Progenitor cell of endocrine pancreas (in vitro differentiated cells): ENCODE measurements at regions not wholly inside any gene's neighbourhood (a gene's known extent, or its start where the extent isn't known, plus 50 kb on each side); places are given as distances from the start of the nearest gene placed in this dataset.

Experiments
- DNase-seq: peaks from one replicate; pipeline ENCODE4 v3.0.0; 2021; ENCODE audit warnings: low spot score; ENCODE audit not compliant: unreplicated experiment
- H3K27ac Mint-ChIP-seq: 2 replicates; pipeline ENCODE4 v1.8.0; 2021; ENCODE audit warnings: mild to moderate bottlenecking, moderate library complexity, mixed read lengths
- H3K27me3 Mint-ChIP-seq: 2 replicates; pipeline ENCODE4 v1.8.0; 2021; ENCODE audit warnings: mixed read lengths
- H3K36me3 Mint-ChIP-seq: 2 replicates; pipeline ENCODE4 v1.8.0; 2022; ENCODE audit warnings: mixed read lengths; ENCODE audit not compliant: insufficient read depth
- H3K4me1 Mint-ChIP-seq: 2 replicates; pipeline ENCODE4 v1.8.0; 2021; ENCODE audit warnings: low read depth, mixed read lengths
- H3K4me3 Mint-ChIP-seq: 2 replicates; pipeline ENCODE4 v1.8.0; 2021; ENCODE audit warnings: low read depth, mild to moderate bottlenecking, moderate library complexity, mixed read lengths
- H3K9me3 Mint-ChIP-seq: 2 replicates; pipeline ENCODE4 v1.8.0; 2021; ENCODE audit warnings: low read depth, mixed read lengths
- TF ChIP-seq, protein P1 (sequence below): fragments of 200-600 bp; sonication (generic); IDR thresholded peaks from one replicate; pipeline ENCODE4 v1.5.0; 2021; ENCODE audit warnings: antibody characterized with exemption, mild to moderate bottlenecking; ENCODE audit not compliant: unreplicated experiment

DNA sequence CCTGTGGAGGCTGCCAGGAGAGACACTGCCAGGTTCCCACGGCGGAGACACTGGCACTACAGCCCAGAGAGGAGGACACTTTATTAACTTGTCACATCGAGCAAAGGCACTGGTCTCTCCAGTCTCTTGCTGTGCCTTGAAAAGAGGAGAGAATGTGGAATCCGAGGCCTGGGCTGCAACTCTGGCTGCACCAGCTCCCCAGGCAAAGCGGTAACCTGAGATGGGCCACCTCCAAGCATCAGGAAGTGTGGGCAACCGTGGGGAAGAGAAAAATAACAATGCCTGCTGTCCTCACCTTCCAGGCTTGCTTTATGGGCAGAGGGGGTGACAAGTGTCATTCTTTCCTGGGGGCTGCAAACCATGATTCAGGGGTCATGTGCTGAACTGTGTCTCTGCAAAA, 91.6 kb upstream of the RGMA start:
- Mint-ChIP-seq H3K4me3 (no peak overlapping the region), H3K27ac (no peak overlapping the region)

DNA sequence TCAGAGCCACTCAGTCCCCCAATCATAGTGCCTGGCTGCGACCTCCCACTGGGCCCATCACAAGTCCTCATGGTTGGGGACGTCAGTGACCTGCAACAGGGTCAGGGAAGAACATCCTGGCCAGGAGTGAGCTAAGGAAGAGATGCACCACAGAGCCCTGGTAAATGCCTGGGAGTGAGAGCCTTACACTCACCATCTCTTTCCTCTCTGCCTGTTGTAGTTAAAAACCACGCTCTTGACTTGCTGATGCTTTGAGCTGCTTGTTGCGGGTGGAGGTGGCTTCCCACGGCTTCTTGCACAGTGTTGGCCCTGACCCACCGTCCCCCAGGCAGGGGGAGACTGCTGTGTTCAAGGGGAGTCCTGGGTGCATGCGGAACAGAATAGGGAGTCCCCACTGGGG, 91.1 kb upstream of the RGMA start:
- Mint-ChIP-seq H3K4me3 (no peak overlapping the region), H3K4me1 (no peaks in the 10 kb centered on the region)

More for the DNA sequence above, 91.6 kb upstream of the RGMA start:
- TF ChIP-seq, protein P1, sequence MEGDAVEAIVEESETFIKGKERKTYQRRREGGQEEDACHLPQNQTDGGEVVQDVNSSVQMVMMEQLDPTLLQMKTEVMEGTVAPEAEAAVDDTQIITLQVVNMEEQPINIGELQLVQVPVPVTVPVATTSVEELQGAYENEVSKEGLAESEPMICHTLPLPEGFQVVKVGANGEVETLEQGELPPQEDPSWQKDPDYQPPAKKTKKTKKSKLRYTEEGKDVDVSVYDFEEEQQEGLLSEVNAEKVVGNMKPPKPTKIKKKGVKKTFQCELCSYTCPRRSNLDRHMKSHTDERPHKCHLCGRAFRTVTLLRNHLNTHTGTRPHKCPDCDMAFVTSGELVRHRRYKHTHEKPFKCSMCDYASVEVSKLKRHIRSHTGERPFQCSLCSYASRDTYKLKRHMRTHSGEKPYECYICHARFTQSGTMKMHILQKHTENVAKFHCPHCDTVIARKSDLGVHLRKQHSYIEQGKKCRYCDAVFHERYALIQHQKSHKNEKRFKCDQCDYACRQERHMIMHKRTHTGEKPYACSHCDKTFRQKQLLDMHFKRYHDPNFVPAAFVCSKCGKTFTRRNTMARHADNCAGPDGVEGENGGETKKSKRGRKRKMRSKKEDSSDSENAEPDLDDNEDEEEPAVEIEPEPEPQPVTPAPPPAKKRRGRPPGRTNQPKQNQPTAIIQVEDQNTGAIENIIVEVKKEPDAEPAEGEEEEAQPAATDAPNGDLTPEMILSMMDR = no peak
- H3K4me1 Mint-ChIP-seq = no peaks in the 10 kb centered on the region
- peaks cover 24% of the 10 kb centered on the region for H3K27me3 Mint-ChIP-seq
- DNase-seq = no peak
- no peaks in the 10 kb centered on the region for H3K36me3 Mint-ChIP-seq
- no peaks in the 10 kb centered on the region for H3K9me3 Mint-ChIP-seq

DNA sequence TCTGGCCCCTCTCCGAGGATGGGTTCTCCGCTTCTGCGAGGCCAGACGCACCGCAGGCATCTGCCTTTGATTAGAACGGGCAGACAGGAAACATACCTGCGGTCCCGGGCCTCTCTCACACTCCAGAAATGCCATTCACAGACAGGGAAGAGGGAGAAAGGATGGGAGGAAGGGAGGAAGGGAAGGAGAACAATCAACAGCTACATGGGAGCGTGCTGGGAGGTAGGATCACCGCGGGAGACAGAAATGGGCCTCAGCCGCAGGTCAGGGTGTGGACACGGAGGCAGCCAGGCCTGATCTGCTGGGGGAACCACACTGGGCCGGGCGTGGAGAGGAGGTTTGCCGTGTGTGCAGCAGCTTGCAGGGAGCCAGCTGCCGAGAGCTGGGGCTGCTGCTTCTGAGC, 90.7 kb upstream of the RGMA start:
- H3K4me3 Mint-ChIP-seq = no peak overlapping the region
- no peaks in the 10 kb centered on the region for H3K4me1 Mint-ChIP-seq
- TF ChIP-seq, protein P1 = no peak
- peaks cover 26% of the 10 kb centered on the region for H3K27me3 Mint-ChIP-seq
- no peaks in the 10 kb centered on the region for H3K9me3 Mint-ChIP-seq
- H3K36me3 Mint-ChIP-seq = no peaks in the 10 kb centered on the region
- DNase-seq = no peak
- H3K27ac Mint-ChIP-seq = peak overlapping the region; percentile 73

More for the DNA sequence above, 91.1 kb upstream of the RGMA start:
- H3K27ac Mint-ChIP-seq = no peak overlapping the region
- DNase-seq = no peak
- H3K36me3 Mint-ChIP-seq = no peaks in the 10 kb centered on the region
- H3K9me3 Mint-ChIP-seq = no peaks in the 10 kb centered on the region
- peaks cover 25% of the 10 kb centered on the region for H3K27me3 Mint-ChIP-seq
- TF ChIP-seq, protein P1 = no peak

DNA sequence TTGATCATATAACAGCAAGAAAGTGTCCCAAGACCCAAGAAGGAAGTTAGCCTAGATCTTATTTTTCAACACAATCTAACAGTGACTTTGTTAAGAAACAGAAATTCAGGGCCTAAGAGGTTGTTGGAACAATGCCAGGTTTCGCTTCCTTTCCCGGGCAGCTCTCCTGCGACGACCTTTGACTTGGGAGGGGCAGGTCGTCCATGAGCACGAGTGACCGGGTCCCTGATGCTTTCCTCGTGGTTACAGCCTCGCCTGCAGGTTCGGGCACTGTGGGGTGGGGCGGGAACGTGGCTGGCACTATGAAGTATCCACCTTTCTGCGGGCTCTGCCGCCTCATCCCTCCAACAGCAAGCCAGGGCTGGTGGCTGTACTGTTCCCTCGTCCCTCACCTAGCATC, 90.1 kb upstream of the RGMA start:
- TF ChIP-seq, protein P1 = no peak
- Mint-ChIP-seq H3K4me1 (no peaks in the 10 kb centered on the region), H3K36me3 (no peaks in the 10 kb centered on the region), H3K27ac (no peak overlapping the region), H3K27me3 (peaks cover 30% of the 10 kb centered on the region), H3K4me3 (no peak overlapping the region), H3K9me3 (no peaks in the 10 kb centered on the region)
- DNase-seq = no peak

DNA sequence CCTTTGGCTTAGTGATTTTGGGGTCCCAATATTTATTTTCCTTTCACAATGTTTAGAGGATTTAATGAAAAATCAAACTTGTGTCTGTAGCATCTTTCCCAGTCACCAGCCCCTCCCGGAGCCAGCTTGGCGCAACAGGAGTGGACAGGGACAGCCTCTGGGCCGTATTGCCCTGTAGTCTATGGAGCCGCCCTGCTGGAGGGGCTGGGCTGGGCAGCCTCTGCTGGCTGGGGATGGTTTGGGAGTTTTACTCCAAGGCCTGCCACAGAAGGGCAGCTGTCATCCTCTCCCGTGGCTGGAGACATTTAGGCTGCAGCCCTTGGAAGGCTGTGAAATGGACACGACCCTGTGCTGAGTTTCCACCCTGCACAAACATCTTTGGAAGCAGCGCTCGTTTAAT, 89.4 kb upstream of the RGMA start:
- peaks cover 30% of the 10 kb centered on the region for H3K27me3 Mint-ChIP-seq
- H3K36me3 Mint-ChIP-seq = no peaks in the 10 kb centered on the region
- DNase-seq = no peak
- H3K9me3 Mint-ChIP-seq = no peaks in the 10 kb centered on the region
- no peak overlapping the region for H3K4me3 Mint-ChIP-seq
- TF ChIP-seq, protein P1 = no peak
- no peaks in the 10 kb centered on the region for H3K4me1 Mint-ChIP-seq
- H3K27ac Mint-ChIP-seq = no peak overlapping the region
